Parathyroid adenoma (tissue), 2 donors: ENCODE measurements at regions not wholly inside any gene's neighbourhood (a gene's known extent, or its start where the extent isn't known, plus 50 kb on each side); places are given as distances from the start of the nearest gene placed in this dataset.

Experiments
- H2AFZ ChIP-seq: fragments of 300-600 bp; sonication (generic); one replicate; pipeline ENCODE4 v1.7.0; 2017; ENCODE audit warnings: antibody characterized with exemption, mild to moderate bottlenecking
- H3K27ac ChIP-seq: fragments of 300-600 bp; sonication (generic); one replicate; pipeline ENCODE4 v1.7.0; 2017
- H3K27me3 ChIP-seq: fragments of 300-600 bp; sonication (generic); one replicate; pipeline ENCODE4 v1.7.0; 2017; ENCODE audit warnings: low read length; ENCODE audit not compliant: control insufficient read depth, insufficient read depth
- H3K36me3 ChIP-seq: fragments of 300-600 bp; sonication (generic); one replicate; pipeline ENCODE4 v1.7.0; 2017; ENCODE audit warnings: low read length; ENCODE audit not compliant: control insufficient read depth, insufficient read depth
- H3K4me1 ChIP-seq: fragments of 300-600 bp; sonication (generic); one replicate; pipeline ENCODE4 v1.7.0; 2017; ENCODE audit warnings: control low read depth
- H3K4me2 ChIP-seq: fragments of 300-600 bp; sonication (generic); one replicate; pipeline ENCODE4 v1.7.0; 2017; ENCODE audit warnings: low read length
- H3K4me3 ChIP-seq: fragments of 300-600 bp; sonication (generic); one replicate; pipeline ENCODE4 v1.7.0; 2017; ENCODE audit warnings: low read depth, low read length
- H3K79me2 ChIP-seq: fragments of 300-600 bp; sonication (generic); one replicate; pipeline ENCODE4 v1.7.0; 2017; ENCODE audit warnings: control low read depth
- H3K9ac ChIP-seq: fragments of 300-600 bp; sonication (generic); one replicate; pipeline ENCODE4 v1.7.0; 2017; ENCODE audit warnings: mild to moderate bottlenecking
- H3K9me3 ChIP-seq: fragments of 300-600 bp; sonication (generic); one replicate; pipeline ENCODE4 v1.7.0; 2017; ENCODE audit warnings: low read length; ENCODE audit not compliant: control insufficient read depth
- CTCF ChIP-seq: fragments of 300-600 bp; sonication (generic); IDR thresholded peaks from one replicate; pipeline ENCODE4 v1.7.0; 2017; ENCODE audit warnings: antibody characterized with exemption, mild to moderate bottlenecking
- donor health status: primary hyperparathyroidism.

GRCh38 chr21:27633631-27634030 lies 666.7 kb upstream of the ADAMTS5 start:
- Histone ChIP-seq H3K36me3 (no peaks in the 10 kb centered on the region), H3K4me3 (no peak overlapping the region)
- TF ChIP-seq CTCF = no peak

GRCh38 chr21:27631471-27631870 lies 664.6 kb upstream of the ADAMTS5 start:
- no peak for TF ChIP-seq CTCF
- no peak overlapping the region for H3K9ac ChIP-seq

More at GRCh38 chr21:27633631-27634030, 666.7 kb upstream of the ADAMTS5 start:
- Histone ChIP-seq H3K4me2 (no peak overlapping the region), H3K9ac (no peak overlapping the region), H3K79me2 (no peaks in the 10 kb centered on the region), H3K4me1 (no peaks in the 10 kb centered on the region), H3K27ac (no peak overlapping the region), H2AFZ (no peak overlapping the region), H3K27me3 (no peaks in the 10 kb centered on the region), H3K9me3 (no peaks in the 10 kb centered on the region)

GRCh38 chr21:27622631-27623030 lies 655.7 kb upstream of the ADAMTS5 start:
- Histone ChIP-seq H3K79me2 (no peaks in the 10 kb centered on the region), H3K4me2 (no peak overlapping the region), H3K9me3 (no peaks in the 10 kb centered on the region), H3K36me3 (no peaks in the 10 kb centered on the region), H3K4me1 (no peaks in the 10 kb centered on the region), H3K27me3 (no peaks in the 10 kb centered on the region), H3K4me3 (no peak overlapping the region), H3K9ac (no peak overlapping the region), H2AFZ (no peak overlapping the region), H3K27ac (no peak overlapping the region)
- TF ChIP-seq CTCF = no peak

More at GRCh38 chr21:27631471-27631870, 664.6 kb upstream of the ADAMTS5 start:
- Histone ChIP-seq H3K79me2 (no peaks in the 10 kb centered on the region), H3K27ac (no peak overlapping the region), H3K36me3 (no peaks in the 10 kb centered on the region), H3K4me1 (no peaks in the 10 kb centered on the region), H3K27me3 (no peaks in the 10 kb centered on the region), H3K4me2 (no peak overlapping the region), H3K9me3 (no peaks in the 10 kb centered on the region), H3K4me3 (no peak overlapping the region), H2AFZ (no peak overlapping the region)

GRCh38 chr21:27614231-27614630 lies 647.3 kb upstream of the ADAMTS5 start:
- Histone ChIP-seq H2AFZ (no peak overlapping the region), H3K27me3 (no peaks in the 10 kb centered on the region), H3K79me2 (no peaks in the 10 kb centered on the region), H3K36me3 (no peaks in the 10 kb centered on the region), H3K27ac (no peak overlapping the region), H3K4me2 (no peak overlapping the region), H3K9ac (no peak overlapping the region), H3K4me3 (no peak overlapping the region), H3K9me3 (no peaks in the 10 kb centered on the region), H3K4me1 (no peaks in the 10 kb centered on the region)
- no peak for TF ChIP-seq CTCF

- no peak overlapping the region for H3K27ac ChIP-seq
- no peaks in the 10 kb centered on the region for H3K4me1 ChIP-seq
- no peak overlapping the region for H2AFZ ChIP-seq
- H3K36me3 ChIP-seq = no peaks in the 10 kb centered on the region
- no peak overlapping the region for H3K4me3 ChIP-seq
- H3K79me2 ChIP-seq = no peaks in the 10 kb centered on the region
- no peak overlapping the region for H3K4me2 ChIP-seq
- no peaks in the 10 kb centered on the region for H3K9me3 ChIP-seq
- no peak for TF ChIP-seq CTCF
- H3K27me3 ChIP-seq = no peaks in the 10 kb centered on the region
- no peak overlapping the region for H3K9ac ChIP-seq
These were observed 639.5 kb upstream of the ADAMTS5 start for GRCh38 chr21:27606422-27606821.
